Testis (tissue), 2 donors: ENCODE measurements at regions not wholly inside any gene's neighbourhood (a gene's known extent, or its start where the extent isn't known, plus 50 kb on each side); places are given as distances from the start of the nearest gene placed in this dataset.

Experiments used
- DNase-seq: peaks from one replicate; pipeline ENCODE4 v3.0.0-alpha.2; 2019
- H3K27ac ChIP-seq, 2 donors: fragments of 200-600 bp; sonication (generic); one replicate each; pipeline ENCODE4 v1.5.1; 2019
- H3K27me3 ChIP-seq: fragments of 200-600 bp; sonication (generic); one replicate; pipeline ENCODE4 v1.5.1; 2019
- H3K36me3 ChIP-seq: fragments of 200-600 bp; sonication (generic); one replicate; pipeline ENCODE4 v1.5.1; 2017; ENCODE audit warnings: low read depth; ENCODE audit errors: missing control alignments
- H3K4me1 ChIP-seq: fragments of 200-600 bp; sonication (generic); one replicate; pipeline ENCODE4 v1.5.1; 2019
- H3K4me3 ChIP-seq, 2 donors: fragments of 200-600 bp; sonication (generic); one replicate each; pipeline ENCODE4 v1.5.1; 2017 to 2019
- H3K9me3 ChIP-seq: fragments of 200-600 bp; sonication (generic); one replicate; pipeline ENCODE4 v1.5.1; 2017
- CTCF ChIP-seq, 3 experiments: fragments of 450-650 bp in 2 of 3; fragments of 200-600 bp in 1 of 3; sonication (generic) in 1 of 3; IDR thresholded peaks; one replicate each; pipeline ENCODE4 v1.5.1; 2016 to 2019; ENCODE audit warnings: antibody characterized with exemption in 3 of 3, mild to moderate bottlenecking in 2 of 3, moderate library complexity in 1 of 3
- POLR2A ChIP-seq: fragments of 450-650 bp; IDR thresholded peaks from one replicate; pipeline ENCODE4 v1.6.1; 2017; ENCODE audit warnings: antibody characterized with exemption, mild to moderate bottlenecking, moderate library complexity
- WGBS, 2 donors: methylation state at CpG; one replicate each; pipeline ENCODE4 v1.1.5; 2018; 5-methylcytosine and 5-hydroxymethylcytosine counted together
- intact Hi-C: fragments of 100-400 bp; cut with DNase I; formaldehyde crosslinking; loops from one replicate; pipeline ENCODE4 v1.15.1; 2023; ENCODE audit warnings: low total_unique reads

DNA sequence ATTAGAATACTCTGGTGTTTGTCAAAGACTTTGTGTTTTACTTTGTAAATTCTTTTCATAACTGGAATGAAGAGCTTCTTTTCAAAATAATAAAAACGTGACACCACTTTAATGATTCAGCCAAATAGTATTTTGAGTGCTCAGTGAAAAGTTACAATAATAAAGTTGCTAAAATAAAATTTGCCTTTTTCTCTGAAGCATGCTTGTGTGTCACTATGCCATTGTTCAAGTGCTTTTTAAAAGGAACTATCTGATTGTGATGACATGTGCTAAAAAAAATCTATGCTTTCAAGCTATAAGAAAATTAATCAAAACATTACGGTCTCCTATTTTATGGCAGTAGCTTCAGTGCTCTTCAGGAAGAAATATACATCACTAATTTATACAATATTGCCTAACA lies 1290.5 kb upstream of the B3GALT2 start:
- TF ChIP-seq POLR2A: no peak
- no peak for TF ChIP-seq CTCF (IDR thresholded peaks at IDR 0.05)
- WGBS, 2 donors: 65 to 67% methylated on average over 2 of the region's 2 CpGs
- Histone ChIP-seq H3K36me3 (no peaks in the 10 kb centered on the region), H3K9me3 (no peaks in the 10 kb centered on the region), H3K27ac (no peak overlapping the region), H3K4me1 (no peaks in the 10 kb centered on the region), H3K4me3 (no peak overlapping the region), H3K27me3 (no peaks in the 10 kb centered on the region)
- intact Hi-C loops: no loop called here
- DNase-seq: no peak

- Histone ChIP-seq H3K4me1 (no peaks in the 10 kb centered on the region), H3K36me3 (no peaks in the 10 kb centered on the region), H3K4me3 (no peak overlapping the region), H3K27ac (no peak overlapping the region), H3K9me3 (no peaks in the 10 kb centered on the region), H3K27me3 (no peaks in the 10 kb centered on the region)
- WGBS, 2 donors: 90 to 93% methylated on average over 2 of the region's 2 CpGs
- DNase-seq: no peak
- intact Hi-C loops: no loop called here
- TF ChIP-seq CTCF (IDR thresholded peaks at IDR 0.05) (no peak), POLR2A (no peak)
Observed at GRCh38 chr1:194476351-194476750, 1289.9 kb upstream of the B3GALT2 start.

GRCh38 chr1:194474701-194475100 lies 1288.3 kb upstream of the B3GALT2 start:
- Histone ChIP-seq H3K4me3 (no peak overlapping the region), H3K27ac (no peak overlapping the region), H3K4me1 (no peaks in the 10 kb centered on the region), H3K27me3 (no peaks in the 10 kb centered on the region), H3K36me3 (no peaks in the 10 kb centered on the region), H3K9me3 (no peaks in the 10 kb centered on the region)
- intact Hi-C loops: no loop called here
- WGBS, 2 donors: 78 to 84% methylated on average over 3 of the region's 3 CpGs
- no peak for DNase-seq
- TF ChIP-seq CTCF (IDR thresholded peaks at IDR 0.05) (no peak), POLR2A (no peak)

GRCh38 chr1:194473766-194474165 lies 1287.4 kb upstream of the B3GALT2 start:
- H3K4me3 ChIP-seq: no peak overlapping the region
- intact Hi-C loops: no loop called here
- WGBS, 2 donors: 91 to 96% methylated on average over 2 of the region's 2 CpGs
- no peak for DNase-seq
- H3K27ac ChIP-seq: no peak overlapping the region
- H3K27me3 ChIP-seq: no peaks in the 10 kb centered on the region
- H3K4me1 ChIP-seq: no peaks in the 10 kb centered on the region
- H3K9me3 ChIP-seq: no peaks in the 10 kb centered on the region
- no peak for TF ChIP-seq POLR2A
- no peak for TF ChIP-seq CTCF (IDR thresholded peaks at IDR 0.05)
- H3K36me3 ChIP-seq: no peaks in the 10 kb centered on the region

- H3K9me3 ChIP-seq: no peaks in the 10 kb centered on the region
- no peaks in the 10 kb centered on the region for H3K4me1 ChIP-seq
- H3K36me3 ChIP-seq: no peaks in the 10 kb centered on the region
- no peaks in the 10 kb centered on the region for H3K27me3 ChIP-seq
- TF ChIP-seq CTCF (IDR thresholded peaks at IDR 0.05) (no peak), POLR2A (no peak)
- H3K27ac ChIP-seq: no peak overlapping the region
- intact Hi-C loops: no loop called here
- 86 to 87% methylated on average over 1 of the region's 1 CpG for WGBS, 2 donors
- DNase-seq: no peak
- no peak overlapping the region for H3K4me3 ChIP-seq
Observed at GRCh38 chr1:194469282-194469681, 1282.9 kb upstream of the B3GALT2 start.
